ENCODE measurements at regions not wholly inside any gene's neighbourhood (a gene's known extent, or its start where the extent isn't known, plus 50 kb on each side); places are given as distances from the start of the nearest gene placed in this dataset.

GRCh38 chr18:64886995-64887394 lies 738.1 kb upstream of the LINC00305 start:
- intact Hi-C loops (cut with DNase I): no loop called here
- Histone ChIP-seq H3K4me1 (no peaks in the 10 kb centered on the region), H3K36me3 (no peaks in the 10 kb centered on the region), H3K27ac (replicated peaks in 1 of 4) (no peak overlapping the region), H3K9me3 (no peaks in the 10 kb centered on the region), H3K27me3 (no peaks in the 10 kb centered on the region), H3K4me3 (no peak overlapping the region)
- 82% methylated on average over 1 of the region's 1 CpG for WGBS
- no peak for DNase-seq (ENCODE audit: extremely low spot score)
- no peak for TF ChIP-seq POLR2AphosphoS5 (IDR thresholded peaks at IDR 0.05)
- no peak for TF ChIP-seq CTCF (IDR thresholded peaks at IDR 0.05)
- no peak for TF ChIP-seq POLR2A (IDR thresholded peaks at IDR 0.05; ENCODE audit: low read depth)
- TF ChIP-seq EP300 (IDR thresholded peaks at IDR 0.05): no peak

- DNase-seq (ENCODE audit: extremely low spot score): no peak
- intact Hi-C loops (cut with DNase I): no loop called here
- no peaks in the 10 kb centered on the region for H3K36me3 ChIP-seq
- no peaks in the 10 kb centered on the region for H3K9me3 ChIP-seq
- no peaks in the 10 kb centered on the region for H3K27me3 ChIP-seq
- H3K27ac ChIP-seq (replicated peaks in 1 of 4): no peak overlapping the region
- no peaks in the 10 kb centered on the region for H3K4me1 ChIP-seq
- TF ChIP-seq POLR2A (IDR thresholded peaks at IDR 0.05; ENCODE audit: low read depth) (no peak), EP300 (IDR thresholded peaks at IDR 0.05) (no peak), CTCF (IDR thresholded peaks at IDR 0.05) (no peak), POLR2AphosphoS5 (IDR thresholded peaks at IDR 0.05) (no peak)
- no peak overlapping the region for H3K4me3 ChIP-seq
- 42% methylated on average over 3 of the region's 3 CpGs for WGBS
Measured at GRCh38 chr18:64882896-64883295, 734.0 kb upstream of the LINC00305 start.

DNA sequence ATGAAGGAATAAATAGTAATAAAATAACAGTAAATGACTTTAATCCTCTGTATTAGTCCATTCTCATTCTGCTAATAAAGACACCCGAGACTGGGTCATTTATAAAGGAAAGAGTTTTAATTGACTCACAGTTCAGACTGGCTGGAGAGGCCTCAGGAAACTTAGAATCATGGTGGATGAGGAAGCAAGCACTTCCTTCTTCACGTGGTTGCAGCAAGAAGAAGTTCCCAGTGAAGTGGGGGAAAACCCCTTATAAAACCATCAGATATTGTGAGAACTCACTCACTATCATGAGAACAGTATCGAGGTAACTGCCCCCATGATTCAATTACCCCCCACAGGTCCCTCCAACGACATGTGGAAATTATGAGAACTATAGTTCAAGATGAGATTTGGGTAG lies 727.9 kb upstream of the LINC00305 start:
- intact Hi-C loops (cut with DNase I): no loop called here
- no peak for TF ChIP-seq POLR2A (IDR thresholded peaks at IDR 0.05; ENCODE audit: low read depth)
- TF ChIP-seq CTCF (IDR thresholded peaks at IDR 0.05): no peak
- no peak for TF ChIP-seq EP300 (IDR thresholded peaks at IDR 0.05)
- TF ChIP-seq POLR2AphosphoS5 (IDR thresholded peaks at IDR 0.05): no peak
- Histone ChIP-seq H3K4me3 (no peak overlapping the region), H3K9me3 (no peaks in the 10 kb centered on the region), H3K4me1 (no peaks in the 10 kb centered on the region), H3K27ac (replicated peaks in 1 of 4) (no peak overlapping the region), H3K27me3 (no peaks in the 10 kb centered on the region), H3K36me3 (no peaks in the 10 kb centered on the region)
- no peak for DNase-seq (ENCODE audit: extremely low spot score)
- 75% methylated on average over 4 of the region's 4 CpGs for WGBS

- no peak overlapping the region for H3K4me3 ChIP-seq
- H3K27me3 ChIP-seq: no peaks in the 10 kb centered on the region
- intact Hi-C loops (cut with DNase I): no loop called here
- TF ChIP-seq EP300 (IDR thresholded peaks at IDR 0.05) (no peak), POLR2A (IDR thresholded peaks at IDR 0.05; ENCODE audit: low read depth) (no peak), POLR2AphosphoS5 (IDR thresholded peaks at IDR 0.05) (no peak), CTCF (IDR thresholded peaks at IDR 0.05) (no peak)
- no peaks in the 10 kb centered on the region for H3K9me3 ChIP-seq
- no peaks in the 10 kb centered on the region for H3K4me1 ChIP-seq
- DNase-seq (ENCODE audit: extremely low spot score): no peak
- no peak overlapping the region for H3K27ac ChIP-seq (replicated peaks in 1 of 4)
- no peaks in the 10 kb centered on the region for H3K36me3 ChIP-seq
- 87% methylated on average over 3 of the region's 3 CpGs for WGBS
Measured at GRCh38 chr18:64872710-64873458, 724.0 kb upstream of the LINC00305 start.

DNA sequence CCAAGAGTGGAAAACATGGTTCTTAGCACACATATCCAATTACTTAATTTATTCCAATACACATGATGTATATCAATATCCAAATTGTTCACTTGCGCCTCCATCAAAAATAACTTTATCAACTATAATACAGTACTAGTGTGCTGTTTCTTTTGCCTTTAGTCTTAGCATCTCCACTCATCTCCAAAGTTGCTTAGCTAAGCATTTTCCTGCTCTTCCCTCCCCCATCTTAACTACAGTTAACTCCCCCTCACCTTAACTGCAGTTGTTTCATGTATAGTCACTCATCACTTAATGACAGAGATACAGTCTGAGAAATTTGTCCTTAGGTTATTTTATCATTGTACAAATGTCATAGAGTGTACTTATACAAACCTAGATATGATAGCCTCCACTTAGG lies 705.2 kb upstream of the LINC00305 start:
- DNase-seq (ENCODE audit: extremely low spot score): no peak
- no peaks in the 10 kb centered on the region for H3K36me3 ChIP-seq
- H3K9me3 ChIP-seq: no peaks in the 10 kb centered on the region
- 100% methylated on average over 1 of the region's 1 CpG for WGBS
- TF ChIP-seq EP300 (IDR thresholded peaks at IDR 0.05) (no peak), POLR2A (IDR thresholded peaks at IDR 0.05; ENCODE audit: low read depth) (no peak), POLR2AphosphoS5 (IDR thresholded peaks at IDR 0.05) (no peak), CTCF (IDR thresholded peaks at IDR 0.05) (no peak)
- no peak overlapping the region for H3K4me3 ChIP-seq
- intact Hi-C loops (cut with DNase I): no loop called here
- H3K27ac ChIP-seq (replicated peaks in 1 of 4): no peak overlapping the region
- H3K4me1 ChIP-seq: no peaks in the 10 kb centered on the region
- H3K27me3 ChIP-seq: no peaks in the 10 kb centered on the region

Measured in esophagus muscularis mucosa (tissue), 4 donors.